Spinal cord (tissue), 9 donors: ENCODE measurements at regions not wholly inside any gene's neighbourhood (a gene's known extent, or its start where the extent isn't known, plus 50 kb on each side); places are given as distances from the start of the nearest gene placed in this dataset.
"Not testable (repeated sequence)": the region's sequence is repeated elsewhere in the genome, so short reads cannot be mapped to it uniquely, and the experiment has no call there.

Experiments used
- DNase-seq, 6 donors: peaks; one replicate each; pipeline versions ENCODE4 v3.0.0 to v3.0.0-alpha.2; 2013 to 2015; ENCODE audit warnings: low spot score in 6 of 6, low read depth in 4 of 6
- H3K27ac ChIP-seq: one replicate; pipeline ENCODE4 v1.5.1; 2013; ENCODE audit warnings: low read depth, low read length, control low read depth
- H3K27me3 ChIP-seq: one replicate; pipeline ENCODE4 v1.6.1; 2013; ENCODE audit warnings: low read length; ENCODE audit not compliant: control insufficient read depth, insufficient read depth
- H3K36me3 ChIP-seq: one replicate; pipeline ENCODE4 v1.6.1; 2013; ENCODE audit warnings: low read length; ENCODE audit not compliant: control insufficient read depth, insufficient read depth
- H3K4me1 ChIP-seq: one replicate; pipeline ENCODE4 v1.6.1; 2013; ENCODE audit warnings: low read length; ENCODE audit not compliant: control insufficient read depth, insufficient read depth
- H3K4me3 ChIP-seq: one replicate; pipeline ENCODE4 v1.5.1; 2013; ENCODE audit warnings: low read depth, low read length, control low read depth
- H3K9me3 ChIP-seq: one replicate; pipeline ENCODE4 v1.6.1; 2013; ENCODE audit warnings: low read length; ENCODE audit not compliant: control insufficient read depth, insufficient read depth
- WGBS: methylation state at CpG from one replicate; pipeline ENCODE4 v1.1.5; 2013; ENCODE audit warnings: missing lambda C conversion rate; ENCODE audit not compliant: insufficient coverage; 5-methylcytosine and 5-hydroxymethylcytosine counted together
- donor health status: healthy.

DNA sequence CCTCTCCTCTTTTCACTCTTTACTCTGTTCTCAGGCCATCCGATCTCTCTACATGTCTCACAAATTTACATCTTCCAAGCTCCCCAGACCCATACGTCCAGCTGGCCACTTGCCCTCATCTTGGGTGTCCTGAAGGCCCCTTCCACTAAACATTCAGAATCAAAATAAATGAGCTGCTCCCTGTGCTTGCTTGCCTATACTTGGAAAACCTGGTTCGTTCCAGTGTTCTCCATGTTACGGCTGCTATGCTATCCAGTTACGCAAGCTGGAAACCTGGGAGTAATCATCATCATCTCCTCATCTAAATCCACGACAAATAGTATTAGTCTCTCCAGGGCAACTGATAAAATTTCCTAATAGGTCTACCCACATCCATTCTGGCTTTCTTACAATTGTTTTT is 165.0 kb upstream of the FBXL17 start:
- no peaks in the 10 kb centered on the region for H3K4me1 ChIP-seq
- no peak overlapping the region for H3K27ac ChIP-seq
- H3K36me3 ChIP-seq, result no peaks in the 10 kb centered on the region
- no peaks in the 10 kb centered on the region for H3K27me3 ChIP-seq
- 81% methylated on average over 5 of the region's 6 CpGs for WGBS
- no peak for DNase-seq
- H3K9me3 ChIP-seq, result no peaks in the 10 kb centered on the region
- H3K4me3 ChIP-seq, result no peak overlapping the region

- 58% methylated on average over 1 of the region's 1 CpG for WGBS
These were observed 163.4 kb upstream of the FBXL17 start for GRCh38 chr5:108545301-108545700.

GRCh38 chr5:108543486-108543885 is 161.6 kb upstream of the FBXL17 start:
- Histone ChIP-seq H3K27ac (no peak overlapping the region), H3K9me3 (no peaks in the 10 kb centered on the region), H3K4me3 (no peak overlapping the region), H3K27me3 (no peaks in the 10 kb centered on the region), H3K36me3 (no peaks in the 10 kb centered on the region), H3K4me1 (no peaks in the 10 kb centered on the region)
- DNase-seq, result no peak
- no CpG with 5 or more reads among the region's 1 CpG for WGBS

More at GRCh38 chr5:108545301-108545700, 163.4 kb upstream of the FBXL17 start:
- peak in 1 of 6 donors; percentile 20 for DNase-seq
- Histone ChIP-seq H3K9me3 (no peaks in the 10 kb centered on the region), H3K36me3 (no peaks in the 10 kb centered on the region), H3K27me3 (no peaks in the 10 kb centered on the region), H3K4me3 (no peak overlapping the region), H3K4me1 (no peaks in the 10 kb centered on the region), H3K27ac (no peak overlapping the region)

- Histone ChIP-seq H3K36me3 (no peaks in the 10 kb centered on the region), H3K27ac (no peak overlapping the region), H3K9me3 (no peaks in the 10 kb centered on the region), H3K27me3 (no peaks in the 10 kb centered on the region), H3K4me1 (no peaks in the 10 kb centered on the region), H3K4me3 (no peak overlapping the region)
- no CpG with 5 or more reads among the region's 1 CpG for WGBS
- DNase-seq, result no peak
These were observed 159.9 kb upstream of the FBXL17 start for GRCh38 chr5:108541836-108542235.

DNA sequence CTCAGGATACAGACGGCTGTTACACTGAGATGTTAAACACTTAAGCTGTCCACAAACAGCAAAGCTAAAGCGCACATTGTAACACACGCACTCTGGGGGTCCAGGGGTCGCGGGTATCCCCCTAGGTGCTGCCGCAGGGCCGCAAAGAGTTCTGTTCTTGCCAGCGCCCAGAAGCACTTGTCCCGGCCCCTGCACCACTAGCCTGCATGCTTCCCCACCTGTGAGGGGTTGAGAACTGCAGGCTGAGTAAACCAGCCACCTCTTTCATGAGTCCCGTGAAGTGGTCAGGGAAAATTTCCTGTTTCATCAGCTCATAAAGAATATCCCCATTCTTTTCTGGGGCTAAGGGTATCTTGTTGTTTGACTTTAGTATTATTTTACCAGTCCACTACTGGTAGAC is 154.4 kb upstream of the FBXL17 start:
- Histone ChIP-seq H3K4me3 (no peak overlapping the region), H3K9me3 (no peaks in the 10 kb centered on the region), H3K27ac (no peak overlapping the region), H3K4me1 (no peaks in the 10 kb centered on the region), H3K27me3 (no peaks in the 10 kb centered on the region), H3K36me3 (no peaks in the 10 kb centered on the region)
- 87% methylated on average over 7 of the region's 10 CpGs for WGBS
- no peak for DNase-seq

- 100% methylated on average over 1 of the region's 1 CpG for WGBS
- not testable (repeated sequence) for H3K9me3 ChIP-seq, H3K27ac ChIP-seq, DNase-seq, H3K36me3 ChIP-seq, H3K4me3 ChIP-seq, H3K27me3 ChIP-seq, H3K4me1 ChIP-seq
These were observed 150.2 kb upstream of the FBXL17 start for GRCh38 chr5:108532129-108532445.

DNA sequence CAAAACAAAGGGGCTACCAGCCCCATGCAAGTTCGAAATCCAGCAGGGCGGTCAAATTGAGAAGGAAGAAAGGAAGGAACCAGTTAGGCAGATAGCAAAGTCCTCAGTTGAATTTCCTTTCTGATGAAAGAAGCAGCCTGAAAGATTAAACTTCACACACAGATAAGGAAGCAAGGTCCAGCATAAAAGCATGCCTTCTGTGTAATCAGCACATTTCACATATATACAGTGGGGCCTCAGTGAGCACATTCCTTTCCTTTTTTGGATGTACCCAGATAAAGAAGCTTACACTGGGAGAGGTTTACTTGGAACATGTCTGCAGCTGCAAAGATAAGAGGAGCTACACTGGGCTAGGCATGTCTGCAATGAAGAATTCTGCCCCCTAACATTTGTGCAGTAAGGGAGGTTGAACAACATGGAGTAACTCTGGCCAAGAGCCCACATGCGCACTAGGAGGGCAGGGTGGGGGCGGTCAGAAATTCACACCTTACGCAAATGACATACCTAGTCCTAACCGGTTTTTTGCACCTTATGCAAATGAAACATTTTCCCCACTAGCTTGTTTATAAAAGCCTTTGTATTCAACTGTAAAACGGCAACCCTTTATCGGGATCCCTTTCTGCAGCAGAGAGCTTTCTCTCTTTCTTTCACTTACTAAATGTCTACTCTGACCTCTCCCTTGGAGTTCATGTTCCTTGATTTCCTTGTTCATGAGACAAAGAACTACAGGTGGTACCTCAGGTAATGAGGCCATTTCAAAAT is 149.7 kb upstream of the FBXL17 start:
- H3K27me3 ChIP-seq, result no peaks in the 10 kb centered on the region
- no peaks in the 10 kb centered on the region for H3K36me3 ChIP-seq
- DNase-seq, result no peak
- H3K4me3 ChIP-seq, result no peak overlapping the region
- no peak overlapping the region for H3K27ac ChIP-seq
- no peaks in the 10 kb centered on the region for H3K4me1 ChIP-seq
- 97% methylated on average over 6 of the region's 8 CpGs for WGBS
- peaks cover 6% of the 10 kb centered on the region for H3K9me3 ChIP-seq

GRCh38 chr5:108530706-108531105 is 148.8 kb upstream of the FBXL17 start:
- Histone ChIP-seq H3K36me3 (no peaks in the 10 kb centered on the region), H3K9me3 (peaks cover 6% of the 10 kb centered on the region), H3K27me3 (no peaks in the 10 kb centered on the region), H3K4me1 (no peaks in the 10 kb centered on the region), H3K4me3 (no peak overlapping the region), H3K27ac (no peak overlapping the region)
- WGBS, result 95% methylated on average over 4 of the region's 5 CpGs
- no peak for DNase-seq

GRCh38 chr5:108529381-108529780 is 147.5 kb upstream of the FBXL17 start:
- no peak overlapping the region for H3K27ac ChIP-seq
- WGBS, result no CpG with 5 or more reads among the region's 1 CpG
- H3K4me3 ChIP-seq, result no peak overlapping the region
- no peak for DNase-seq
- H3K9me3 ChIP-seq, result peaks cover 6% of the 10 kb centered on the region
- no peaks in the 10 kb centered on the region for H3K4me1 ChIP-seq
- no peaks in the 10 kb centered on the region for H3K36me3 ChIP-seq
- no peaks in the 10 kb centered on the region for H3K27me3 ChIP-seq

DNA sequence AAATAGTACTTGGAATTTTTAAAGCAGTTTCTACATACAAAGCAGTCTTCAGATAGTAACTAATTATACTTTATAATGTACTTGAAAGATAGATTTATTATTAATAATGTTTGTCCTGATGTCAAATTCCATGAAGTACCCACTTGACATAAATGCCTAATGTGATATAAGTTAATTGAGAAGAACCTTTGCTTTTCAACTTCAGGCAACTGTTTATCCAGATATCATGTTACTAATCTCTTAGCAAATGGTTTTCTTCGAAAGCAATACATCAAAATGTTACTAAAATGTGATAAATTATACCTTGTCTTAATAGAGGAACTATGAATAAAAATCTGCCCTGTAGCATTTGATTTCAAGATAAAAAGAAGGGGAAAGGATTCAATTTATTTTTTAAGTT is 146.8 kb upstream of the FBXL17 start:
- no peak overlapping the region for H3K27ac ChIP-seq
- no peaks in the 10 kb centered on the region for H3K36me3 ChIP-seq
- H3K27me3 ChIP-seq, result no peaks in the 10 kb centered on the region
- no peak overlapping the region for H3K4me3 ChIP-seq
- no peak for DNase-seq
- peaks cover 6% of the 10 kb centered on the region for H3K9me3 ChIP-seq
- H3K4me1 ChIP-seq, result no peaks in the 10 kb centered on the region
- no CpG with 5 or more reads among the region's 1 CpG for WGBS
